ENCODE measurements at regions not wholly inside any gene's neighbourhood (a gene's known extent, or its start where the extent isn't known, plus 50 kb on each side); places are given as distances from the start of the nearest gene placed in this dataset.

GRCh38 chr12:43638806-43639205 is 86.8 kb upstream of the ADAMTS20 start:
- TF ChIP-seq CTCF (conservative IDR thresholded peaks at IDR 0.05 in 1 of 2, IDR thresholded peaks at IDR 0.05 in 1 of 2; ENCODE audit: low read depth in 1 of 2, low read length in 2 of 2) (no peak), EZH2 (IDR thresholded peaks at IDR 0.05; ENCODE audit: low read length, missing control alignments) (no peak)
